MCF 10A (cell line): ENCODE measurements at regions not wholly inside any gene's neighbourhood (a gene's known extent, or its start where the extent isn't known, plus 50 kb on each side); places are given as distances from the start of the nearest gene placed in this dataset.

Experiments used
- BruUV-seq: library from RNA; stranded (reverse); fragments of 400-500 nt; replicated peaks from 2 replicates; lab custom pipeline; 2021; lab: Mats Ljungman, UMichigan
- CTCF ChIA-PET: fragments of 300-600 bp; sonication (Branson Sonifier 250); formaldehyde crosslinking; extraction: SDS; loops from one replicate; lab custom pipeline; 2021; ENCODE audit warnings: antibody characterized with exemption, inconsistent platforms; lab: Yijun Ruan, JAX
- POLR2A ChIA-PET: fragments of 300-600, 350-650 bp; sonication (Branson Sonifier 250); formaldehyde crosslinking; extraction: SDS; loops from one replicate; lab custom pipeline; 2020; ENCODE audit warnings: antibody characterized with exemption, inconsistent platforms; lab: Yijun Ruan, JAX
- DNase-seq: peaks from one replicate; pipeline ENCODE4 v3.0.0-alpha.2; 2018; ENCODE audit not compliant: unreplicated experiment
- H3K27ac Mint-ChIP-seq: one replicate; pipeline ENCODE4 v1.8.0; 2022; ENCODE audit warnings: mild to moderate bottlenecking, low read depth, mixed read lengths; ENCODE audit not compliant: unreplicated experiment
- H3K27me3 Mint-ChIP-seq: one replicate; pipeline ENCODE4 v1.8.0; 2022; ENCODE audit warnings: mixed read lengths; ENCODE audit not compliant: insufficient read depth, unreplicated experiment
- H3K36me3 Mint-ChIP-seq: one replicate; pipeline ENCODE4 v1.8.0; 2022; ENCODE audit warnings: mild to moderate bottlenecking, moderate library complexity, mixed read lengths; ENCODE audit not compliant: insufficient read depth, unreplicated experiment
- H3K4me1 Mint-ChIP-seq: one replicate; pipeline ENCODE4 v1.8.0; 2022; ENCODE audit warnings: mixed read lengths; ENCODE audit not compliant: insufficient read depth, unreplicated experiment
- H3K4me3 Mint-ChIP-seq: one replicate; pipeline ENCODE4 v1.8.0; 2022; ENCODE audit warnings: mild to moderate bottlenecking, moderate library complexity, mixed read lengths; ENCODE audit not compliant: unreplicated experiment
- H3K9me3 Mint-ChIP-seq: one replicate; pipeline ENCODE4 v1.8.0; 2022; ENCODE audit warnings: mixed read lengths; ENCODE audit not compliant: unreplicated experiment
- intact Hi-C: fragments of 100-400 bp; cut with micrococcal nuclease; formaldehyde crosslinking; loops from 2 replicates; pipeline ENCODE4 v1.14.1; 2022
- TF ChIP-seq, protein P1 (sequence below): fragments of 200-600 bp; IDR thresholded peaks from one replicate; pipeline ENCODE4 v1.8.0; 2022; ENCODE audit warnings: antibody characterized with exemption, mild to moderate bottlenecking; ENCODE audit not compliant: unreplicated experiment

DNA sequence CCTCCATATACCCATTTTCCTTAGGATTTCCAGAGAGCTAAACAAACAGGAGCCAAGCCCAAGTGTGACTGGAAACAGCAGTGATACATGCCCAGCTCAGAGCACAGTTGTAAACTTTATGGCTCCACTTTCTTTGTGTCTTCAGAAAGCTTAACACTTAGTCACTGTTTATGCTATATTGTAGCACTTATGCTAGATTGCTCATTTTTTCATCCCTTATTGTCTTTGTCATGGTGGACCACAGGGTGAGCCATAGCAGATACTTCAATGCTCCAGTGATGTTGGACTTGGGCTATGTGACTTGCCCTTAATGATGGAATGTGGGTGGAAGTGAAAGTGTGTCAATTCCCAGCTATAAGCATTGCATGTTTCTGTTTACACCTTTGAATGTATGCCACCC lies 401.6 kb downstream of the METTL4 start:
- H3K4me3 Mint-ChIP-seq, result no peak overlapping the region
- TF ChIP-seq, protein P1, sequence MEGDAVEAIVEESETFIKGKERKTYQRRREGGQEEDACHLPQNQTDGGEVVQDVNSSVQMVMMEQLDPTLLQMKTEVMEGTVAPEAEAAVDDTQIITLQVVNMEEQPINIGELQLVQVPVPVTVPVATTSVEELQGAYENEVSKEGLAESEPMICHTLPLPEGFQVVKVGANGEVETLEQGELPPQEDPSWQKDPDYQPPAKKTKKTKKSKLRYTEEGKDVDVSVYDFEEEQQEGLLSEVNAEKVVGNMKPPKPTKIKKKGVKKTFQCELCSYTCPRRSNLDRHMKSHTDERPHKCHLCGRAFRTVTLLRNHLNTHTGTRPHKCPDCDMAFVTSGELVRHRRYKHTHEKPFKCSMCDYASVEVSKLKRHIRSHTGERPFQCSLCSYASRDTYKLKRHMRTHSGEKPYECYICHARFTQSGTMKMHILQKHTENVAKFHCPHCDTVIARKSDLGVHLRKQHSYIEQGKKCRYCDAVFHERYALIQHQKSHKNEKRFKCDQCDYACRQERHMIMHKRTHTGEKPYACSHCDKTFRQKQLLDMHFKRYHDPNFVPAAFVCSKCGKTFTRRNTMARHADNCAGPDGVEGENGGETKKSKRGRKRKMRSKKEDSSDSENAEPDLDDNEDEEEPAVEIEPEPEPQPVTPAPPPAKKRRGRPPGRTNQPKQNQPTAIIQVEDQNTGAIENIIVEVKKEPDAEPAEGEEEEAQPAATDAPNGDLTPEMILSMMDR, result no peak

DNA sequence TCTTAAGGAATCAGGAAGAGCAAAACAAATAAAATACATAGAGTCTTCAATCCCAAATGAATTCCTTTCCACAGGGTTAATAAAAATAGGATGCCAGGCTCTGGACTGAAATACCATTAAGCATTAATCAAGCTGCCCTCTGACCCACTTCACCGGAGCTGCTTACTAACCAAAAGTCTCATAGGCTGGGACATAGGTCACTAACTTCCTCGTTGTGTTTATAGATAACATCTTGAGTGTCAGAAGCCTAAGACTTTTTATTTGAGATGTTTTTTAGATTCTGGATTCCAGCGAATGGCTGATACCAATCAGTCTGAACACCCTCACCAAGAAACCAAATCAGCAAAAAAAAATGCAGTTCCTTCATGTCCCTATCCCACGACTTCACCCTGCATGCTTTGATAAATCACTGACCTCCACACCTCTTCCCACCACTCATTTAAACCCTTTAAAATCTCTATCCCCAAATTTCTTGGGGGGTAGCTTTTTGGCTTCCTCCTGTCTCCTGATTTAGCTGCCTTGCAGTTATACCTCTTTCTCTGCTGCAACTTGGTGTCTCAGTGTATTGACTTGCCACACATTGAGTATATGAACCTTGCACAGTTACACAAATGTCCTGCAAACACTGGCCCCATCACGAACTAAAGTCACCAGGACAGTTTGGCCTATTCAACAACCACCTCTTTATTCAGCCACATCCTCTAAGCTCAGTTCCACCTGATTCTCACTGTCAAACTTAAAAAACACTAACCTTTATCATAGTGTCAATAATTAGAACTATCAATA lies 399.3 kb downstream of the METTL4 start:
- POLR2A ChIA-PET, result interaction anchor here (1.0 kb wide), 1 partner anchor 25 kb away, joined by 4 read pairs; no protein-coding TSS in a partner anchor
- BruUV-seq, result no TSS peak
- H3K4me3 Mint-ChIP-seq, result no peak overlapping the region

More for the DNA sequence above, 401.6 kb downstream of the METTL4 start:
- no TSS peak for BruUV-seq
- intact Hi-C loops, result no loop called here
- H3K9me3 Mint-ChIP-seq, result no peaks in the 10 kb centered on the region
- no peaks in the 10 kb centered on the region for H3K36me3 Mint-ChIP-seq
- ChIA-PET CTCF (interaction anchor here (0.7 to 1.7 kb wide), 2 partner anchors 48 to 65 kb away, joined by 3 to 6 read pairs; no protein-coding TSS in a partner anchor), POLR2A (no interaction called here)
- peaks cover 6% of the 10 kb centered on the region for H3K4me1 Mint-ChIP-seq
- no peaks in the 10 kb centered on the region for H3K27me3 Mint-ChIP-seq
- DNase-seq, result no peak
- no peak overlapping the region for H3K27ac Mint-ChIP-seq

DNA sequence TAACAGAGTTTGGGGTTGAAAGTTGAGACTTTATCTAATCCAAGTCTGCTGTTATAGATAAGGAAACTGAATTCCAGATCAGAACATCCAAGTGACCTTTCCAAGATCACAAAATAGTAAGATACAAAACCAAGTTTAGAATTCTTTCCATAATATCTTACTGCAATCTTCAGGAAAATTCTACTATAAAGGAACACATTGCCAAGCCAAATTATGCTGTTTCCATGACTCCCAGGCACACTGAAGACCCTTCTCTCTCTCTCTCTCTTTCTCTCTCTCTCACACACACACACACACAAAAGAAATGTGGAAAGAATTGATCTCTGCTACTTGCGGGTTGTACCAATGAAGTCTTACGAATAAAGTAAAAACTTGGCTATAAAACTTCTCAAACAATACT lies 398.4 kb downstream of the METTL4 start:
- no TSS peak for BruUV-seq
- DNase-seq, result no peak
- H3K4me1 Mint-ChIP-seq, result peaks cover 6% of the 10 kb centered on the region
- H3K27me3 Mint-ChIP-seq, result no peaks in the 10 kb centered on the region
- no peak overlapping the region for H3K4me3 Mint-ChIP-seq
- H3K9me3 Mint-ChIP-seq, result no peaks in the 10 kb centered on the region
- POLR2A ChIA-PET, result interaction anchor here (1.0 to 1.8 kb wide), 3 partner anchors 11 to 60 kb away, joined by 3 to 12 read pairs (median 4); no protein-coding TSS in a partner anchor
- H3K36me3 Mint-ChIP-seq, result no peaks in the 10 kb centered on the region
- H3K27ac Mint-ChIP-seq, result peak overlapping the region; percentile 63
- intact Hi-C loops, result no loop called here
- TF ChIP-seq, protein P1, result no peak
- CTCF ChIA-PET, result interaction anchor here (1.1 kb wide), 1 partner anchor 32 kb away, joined by 3 read pairs; no protein-coding TSS in a partner anchor

More for the DNA sequence above, 399.3 kb downstream of the METTL4 start:
- TF ChIP-seq, protein P1, result no peak
- H3K9me3 Mint-ChIP-seq, result no peaks in the 10 kb centered on the region
- H3K27me3 Mint-ChIP-seq, result no peaks in the 10 kb centered on the region
- CTCF ChIA-PET, result interaction anchor here (0.6 to 1.3 kb wide), 7 partner anchors 11 to 1333 kb away, joined by 3 to 5 read pairs (median 3); no protein-coding TSS in a partner anchor
- peaks cover 6% of the 10 kb centered on the region for H3K4me1 Mint-ChIP-seq
- intact Hi-C loops, result no loop called here
- H3K36me3 Mint-ChIP-seq, result no peaks in the 10 kb centered on the region
- DNase-seq, result no peak
- no peak overlapping the region for H3K27ac Mint-ChIP-seq

GRCh38 chr18:2173486-2173885 lies 397.8 kb downstream of the METTL4 start:
- H3K27ac Mint-ChIP-seq, result peak overlapping the region; percentile 63
- H3K9me3 Mint-ChIP-seq, result no peaks in the 10 kb centered on the region
- ChIA-PET CTCF (interaction anchor here (1.1 kb wide), 1 partner anchor 33 kb away, joined by 3 read pairs; no protein-coding TSS in a partner anchor), POLR2A (interaction anchor here (0.6 to 1.8 kb wide), 5 partner anchors 8 to 61 kb away, joined by 3 to 12 read pairs (median 3); no protein-coding TSS in a partner anchor)
- intact Hi-C loops, result no loop called here
- no peaks in the 10 kb centered on the region for H3K36me3 Mint-ChIP-seq
- peak; percentile 95 for DNase-seq
- TF ChIP-seq, protein P1, result no peak
- BruUV-seq, result no TSS peak
- H3K4me3 Mint-ChIP-seq, result no peak overlapping the region
- peaks cover 6% of the 10 kb centered on the region for H3K4me1 Mint-ChIP-seq
- H3K27me3 Mint-ChIP-seq, result no peaks in the 10 kb centered on the region
